Sciatic nerve (tissue), 2 donors: ENCODE measurements at regions not wholly inside any gene's neighbourhood (a gene's known extent, or its start where the extent isn't known, plus 50 kb on each side); places are given as distances from the start of the nearest gene placed in this dataset.
"Not testable (repeated sequence)": the region's sequence is repeated elsewhere in the genome, so short reads cannot be mapped to it uniquely, and the experiment has no call there.

Experiments
- ATAC-seq: fragments of 200-7000 bp; cut with Tn5 transposase; one replicate; pipeline ENCODE4 v1.9.1; 2020; ENCODE audit warnings: mild to moderate bottlenecking, moderate library complexity
- DNase-seq: peaks from one replicate; pipeline ENCODE4 v3.0.0-alpha.2; 2020; ENCODE audit warnings: low spot score
- intact Hi-C: fragments of 100-400 bp; cut with DNase I; formaldehyde crosslinking; loops from one replicate; pipeline ENCODE4 v1.14.2; 2022
- donor health status: DM: no; HTN: no; CAD: no.
- donor health status: DM: no; HTN: no; CAD: no.

- no peak for DNase-seq
- no peak for ATAC-seq
- intact Hi-C loops = no loop called here
Measured at GRCh38 chr3:3693593-3693992, 105.6 kb upstream of the LRRN1 start.

- intact Hi-C loops = no loop called here
- no peak for DNase-seq
- no peak for ATAC-seq
Measured at GRCh38 chr3:3689601-3690375, 109.4 kb upstream of the LRRN1 start.

GRCh38 chr3:3686907-3687648 lies 112.2 kb upstream of the LRRN1 start:
- ATAC-seq (no peak), DNase-seq (no peak)
- intact Hi-C loops = no loop called here

GRCh38 chr3:3685721-3686120 lies 113.5 kb upstream of the LRRN1 start:
- no peak for ATAC-seq
- intact Hi-C loops = no loop called here
- DNase-seq = no peak

GRCh38 chr3:3683261-3683660 lies 116.0 kb upstream of the LRRN1 start:
- ATAC-seq (no peak), DNase-seq (no peak)
- intact Hi-C loops = no loop called here

- intact Hi-C loops = no loop called here
- DNase-seq = no peak
- no peak for ATAC-seq
Measured at GRCh38 chr3:3675801-3676200, 123.4 kb upstream of the LRRN1 start.

GRCh38 chr3:3675186-3675585 lies 124.0 kb upstream of the LRRN1 start:
- intact Hi-C loops = no loop called here
- DNase-seq (no peak), ATAC-seq (no peak)

- intact Hi-C loops = no loop called here
- no peak for DNase-seq
- no peak for ATAC-seq
Measured at GRCh38 chr3:3666664-3667063, 132.6 kb upstream of the LRRN1 start.

- intact Hi-C loops = no loop called here
Measured at GRCh38 chr3:3665961-3666640, 133.1 kb upstream of the LRRN1 start.

GRCh38 chr3:3665546-3665945 lies 133.7 kb upstream of the LRRN1 start:
- ATAC-seq = no peak
- DNase-seq = no peak
- intact Hi-C loops = no loop called here

More at GRCh38 chr3:3665961-3666640, 133.1 kb upstream of the LRRN1 start:
- DNase-seq = no peak
- ATAC-seq = no peak

- ATAC-seq (no peak), DNase-seq (no peak)
- intact Hi-C loops = no loop called here
Measured at GRCh38 chr3:3664935-3665334, 134.3 kb upstream of the LRRN1 start.

GRCh38 chr3:3662610-3663009 lies 136.6 kb upstream of the LRRN1 start:
- DNase-seq (no peak), ATAC-seq (no peak)
- intact Hi-C loops = no loop called here

- ATAC-seq (no peak), DNase-seq (no peak)
- intact Hi-C loops = no loop called here
Measured at GRCh38 chr3:3654916-3655315, 144.3 kb upstream of the LRRN1 start.

GRCh38 chr3:3648988-3649679 lies 150.1 kb upstream of the LRRN1 start:
- DNase-seq = no peak
- intact Hi-C loops = no loop called here
- ATAC-seq = no peak

- no peak for ATAC-seq
Measured at GRCh38 chr3:3646934-3647333, 152.3 kb upstream of the LRRN1 start.

GRCh38 chr3:3646103-3646844 lies 153.0 kb upstream of the LRRN1 start:
- ATAC-seq, intact Hi-C loops, DNase-seq: not testable (repeated sequence)

More at GRCh38 chr3:3646934-3647333, 152.3 kb upstream of the LRRN1 start:
- no peak for DNase-seq
- intact Hi-C loops = no loop called here

- DNase-seq (no peak), ATAC-seq (no peak)
- intact Hi-C loops = no loop called here
Measured at GRCh38 chr3:3641877-3642455, 157.3 kb upstream of the LRRN1 start.

GRCh38 chr3:3639078-3639477 lies 160.2 kb upstream of the LRRN1 start:
- ATAC-seq (no peak), DNase-seq (no peak)
- intact Hi-C loops = no loop called here
